ENCODE measurements at regions not wholly inside any gene's neighbourhood (a gene's known extent, or its start where the extent isn't known, plus 50 kb on each side); places are given as distances from the start of the nearest gene placed in this dataset.

GRCh38 chr3:31462050-31462569, 70.6 kb upstream of the STT3B start (continued):
- TF ChIP-seq ZNF687 (CRISPR knock-in tag; IDR thresholded peaks at IDR 0.05): no peak
- TF ChIP-seq SMYD3 (CRISPR knock-in tag; IDR thresholded peaks at IDR 0.05): no peak
- TF ChIP-seq, protein P1, sequence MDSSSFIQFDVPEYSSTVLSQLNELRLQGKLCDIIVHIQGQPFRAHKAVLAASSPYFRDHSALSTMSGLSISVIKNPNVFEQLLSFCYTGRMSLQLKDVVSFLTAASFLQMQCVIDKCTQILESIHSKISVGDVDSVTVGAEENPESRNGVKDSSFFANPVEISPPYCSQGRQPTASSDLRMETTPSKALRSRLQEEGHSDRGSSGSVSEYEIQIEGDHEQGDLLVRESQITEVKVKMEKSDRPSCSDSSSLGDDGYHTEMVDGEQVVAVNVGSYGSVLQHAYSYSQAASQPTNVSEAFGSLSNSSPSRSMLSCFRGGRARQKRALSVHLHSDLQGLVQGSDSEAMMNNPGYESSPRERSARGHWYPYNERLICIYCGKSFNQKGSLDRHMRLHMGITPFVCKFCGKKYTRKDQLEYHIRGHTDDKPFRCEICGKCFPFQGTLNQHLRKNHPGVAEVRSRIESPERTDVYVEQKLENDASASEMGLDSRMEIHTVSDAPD (CRISPR knock-in tag; IDR thresholded peaks at IDR 0.05): no peak
- TF ChIP-seq SUZ12 (IDR thresholded peaks at IDR 0.05; ENCODE audit: low read depth, low read length): no peak
- TF ChIP-seq, protein P2, sequence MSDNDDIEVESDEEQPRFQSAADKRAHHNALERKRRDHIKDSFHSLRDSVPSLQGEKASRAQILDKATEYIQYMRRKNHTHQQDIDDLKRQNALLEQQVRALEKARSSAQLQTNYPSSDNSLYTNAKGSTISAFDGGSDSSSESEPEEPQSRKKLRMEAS (IDR thresholded peaks at IDR 0.05): no peak
- TF ChIP-seq ZNF451 (CRISPR knock-in tag; IDR thresholded peaks at IDR 0.05): no peak
- 0 out of 2 replicates have a peak, but pooled peaks have one; percentile 9 for TF ChIP-seq TCF7 (IDR thresholded peaks at IDR 0.05; ENCODE audit: low read depth)
- no peak for TF ChIP-seq SAP130 (CRISPR knock-in tag; IDR thresholded peaks at IDR 0.05; ENCODE audit: low read depth)
- TF ChIP-seq ZNF841 (CRISPR knock-in tag; IDR thresholded peaks at IDR 0.05; ENCODE audit: borderline replicate concordance): no peak
- TF ChIP-seq ZNF414 (CRISPR knock-in tag; IDR thresholded peaks at IDR 0.05): no peak
- no peak for TF ChIP-seq ZNF326 (CRISPR knock-in tag; IDR thresholded peaks at IDR 0.05; ENCODE audit: borderline replicate concordance)
- TF ChIP-seq SOX6 (IDR thresholded peaks at IDR 0.05): no peak
- peak; percentile 72; the same call in 1 of the 2 replicates for TF ChIP-seq SOX6 (CRISPR knock-in tag; IDR thresholded peaks at IDR 0.05)
- no peak for TF ChIP-seq TAF1 (CRISPR knock-in tag; IDR thresholded peaks at IDR 0.05)
- TF ChIP-seq ZNF12 (CRISPR knock-in tag; IDR thresholded peaks at IDR 0.05): 0 out of 2 replicates have a peak, but pooled peaks have one; percentile 33
- TF ChIP-seq ZFP36 (IDR thresholded peaks at IDR 0.05; ENCODE audit: borderline replicate concordance, low read depth, low read length, partially characterized antibody): no peak
- TF ChIP-seq SOX13 (IDR thresholded peaks at IDR 0.05): no peak
- TF ChIP-seq SOX13 (CRISPR knock-in tag; conservative IDR thresholded peaks at IDR 0.05 in 1 of 2, IDR thresholded peaks at IDR 0.05 in 1 of 2): peak in 1 of 2 experiments; percentile 70; a peak in 2 of 4 replicates

All from HepG2 (cell line).